HEK293 (cell line): ENCODE measurements at regions not wholly inside any gene's neighbourhood (a gene's known extent, or its start where the extent isn't known, plus 50 kb on each side); places are given as distances from the start of the nearest gene placed in this dataset.

Source experiments
- ELK4 ChIP-seq: IDR thresholded peaks from 2 replicates; pipeline ENCODE4 v1.6.1; 2011; ENCODE audit warnings: mild to moderate bottlenecking, low read depth, low read length, borderline replicate concordance
- ZBTB8A ChIP-seq: fragments of 450-650 bp; formaldehyde crosslinking; IDR thresholded peaks from 2 replicates; pipeline ENCODE4 v1.5.1; 2016; ENCODE audit warnings: missing biosample characterization, missing genetic modification characterization
- ZNF221 ChIP-seq: fragments of 450-650 bp; formaldehyde crosslinking; IDR thresholded peaks from 2 replicates; pipeline ENCODE4 v1.5.1; 2017; ENCODE audit warnings: missing biosample characterization, missing genetic modification characterization, borderline replicate concordance
- ZNF747 ChIP-seq: fragments of 450-650 bp; formaldehyde crosslinking; IDR thresholded peaks from 2 replicates; pipeline ENCODE4 v1.5.1; 2016; ENCODE audit warnings: missing biosample characterization, missing genetic modification characterization
- TF ChIP-seq, protein P1 (sequence below): fragments of 450-650 bp; formaldehyde crosslinking; IDR thresholded peaks from 2 replicates; pipeline ENCODE4 v1.5.1; 2016; ENCODE audit warnings: missing biosample characterization, missing genetic modification characterization

GRCh38 chr11:70926543-70927201 is 325.7 kb downstream of the SHANK2 start:
- TF ChIP-seq, protein P1, sequence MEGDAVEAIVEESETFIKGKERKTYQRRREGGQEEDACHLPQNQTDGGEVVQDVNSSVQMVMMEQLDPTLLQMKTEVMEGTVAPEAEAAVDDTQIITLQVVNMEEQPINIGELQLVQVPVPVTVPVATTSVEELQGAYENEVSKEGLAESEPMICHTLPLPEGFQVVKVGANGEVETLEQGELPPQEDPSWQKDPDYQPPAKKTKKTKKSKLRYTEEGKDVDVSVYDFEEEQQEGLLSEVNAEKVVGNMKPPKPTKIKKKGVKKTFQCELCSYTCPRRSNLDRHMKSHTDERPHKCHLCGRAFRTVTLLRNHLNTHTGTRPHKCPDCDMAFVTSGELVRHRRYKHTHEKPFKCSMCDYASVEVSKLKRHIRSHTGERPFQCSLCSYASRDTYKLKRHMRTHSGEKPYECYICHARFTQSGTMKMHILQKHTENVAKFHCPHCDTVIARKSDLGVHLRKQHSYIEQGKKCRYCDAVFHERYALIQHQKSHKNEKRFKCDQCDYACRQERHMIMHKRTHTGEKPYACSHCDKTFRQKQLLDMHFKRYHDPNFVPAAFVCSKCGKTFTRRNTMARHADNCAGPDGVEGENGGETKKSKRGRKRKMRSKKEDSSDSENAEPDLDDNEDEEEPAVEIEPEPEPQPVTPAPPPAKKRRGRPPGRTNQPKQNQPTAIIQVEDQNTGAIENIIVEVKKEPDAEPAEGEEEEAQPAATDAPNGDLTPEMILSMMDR (tag by site-specific recombination): no peak
- no peak for TF ChIP-seq ELK4
- no peak for TF ChIP-seq ZNF747 (tag by site-specific recombination)
- no peak for TF ChIP-seq ZBTB8A (tag by site-specific recombination)
- no peak for TF ChIP-seq ZNF221
